ENCODE measurements at regions not wholly inside any gene's neighbourhood (a gene's known extent, or its start where the extent isn't known, plus 50 kb on each side); places are given as distances from the start of the nearest gene placed in this dataset.
A peak's percentile ranks its signal among the peaks of the same experiment; 100 is the strongest.

GRCh38 chr1:87521452-87521851 lies 192.8 kb downstream of the LMO4 start:
- WGBS, 3 donors: 86 to 89% (median 87%) methylated on average over 2 of the region's 2 CpGs
- H3K36me3 ChIP-seq (ENCODE audit: control insufficient read depth in 3 of 3, insufficient read depth in 2 of 3, low read depth in 1 of 3, low read length in 3 of 3): no peaks in the 10 kb centered on the region
- H3K27ac ChIP-seq (ENCODE audit: low read depth in 1 of 3, low read length in 2 of 3): no peak overlapping the region
- no peak overlapping the region for H3K4me3 ChIP-seq (ENCODE audit: low read depth in 1 of 3, low read length in 3 of 3)
- DNase-seq: no peak
- no peak for FAIRE-seq
- H3K4me1 ChIP-seq (ENCODE audit: control insufficient read depth in 3 of 3, insufficient read depth in 2 of 3, low read depth in 1 of 3, low read length in 2 of 3): no peaks in the 10 kb centered on the region
- H3K9me3 ChIP-seq (ENCODE audit: control insufficient read depth in 2 of 2, insufficient read depth in 1 of 2, low read depth in 1 of 2, low read length in 1 of 2): no peaks in the 10 kb centered on the region
- no peaks in the 10 kb centered on the region for H3K27me3 ChIP-seq (ENCODE audit: control insufficient read depth in 3 of 3, insufficient read depth in 3 of 3, low read length in 3 of 3)

- FAIRE-seq (no peak), DNase-seq (no peak)
- Histone ChIP-seq H3K27me3 (ENCODE audit: control insufficient read depth in 3 of 3, insufficient read depth in 3 of 3, low read length in 3 of 3) (no peaks in the 10 kb centered on the region), H3K4me3 (ENCODE audit: low read depth in 1 of 3, low read length in 3 of 3) (no peak overlapping the region), H3K4me1 (ENCODE audit: control insufficient read depth in 3 of 3, insufficient read depth in 2 of 3, low read depth in 1 of 3, low read length in 2 of 3) (no peaks in the 10 kb centered on the region), H3K27ac (ENCODE audit: low read depth in 1 of 3, low read length in 2 of 3) (peak overlapping the region in 1 of 3 donors; percentile 25), H3K9me3 (ENCODE audit: control insufficient read depth in 2 of 2, insufficient read depth in 1 of 2, low read depth in 1 of 2, low read length in 1 of 2) (no peaks in the 10 kb centered on the region), H3K36me3 (ENCODE audit: control insufficient read depth in 3 of 3, insufficient read depth in 2 of 3, low read depth in 1 of 3, low read length in 3 of 3) (no peaks in the 10 kb centered on the region)
- 63 to 95% (median 84%) methylated on average over 3 of the region's 3 CpGs for WGBS, 3 donors
These were observed 194.8 kb downstream of the LMO4 start for GRCh38 chr1:87523466-87523865.

- FAIRE-seq (no peak), DNase-seq (no peak)
- H3K27ac ChIP-seq (ENCODE audit: low read depth in 1 of 3, low read length in 2 of 3): peak overlapping the region in 1 of 3 donors; percentile 25
- no peaks in the 10 kb centered on the region for H3K4me1 ChIP-seq (ENCODE audit: control insufficient read depth in 3 of 3, insufficient read depth in 2 of 3, low read depth in 1 of 3, low read length in 2 of 3)
- H3K27me3 ChIP-seq (ENCODE audit: control insufficient read depth in 3 of 3, insufficient read depth in 3 of 3, low read length in 3 of 3): no peaks in the 10 kb centered on the region
- WGBS, 3 donors: 69 to 88% (median 80%) methylated on average over 14 of the region's 14 CpGs
- H3K36me3 ChIP-seq (ENCODE audit: control insufficient read depth in 3 of 3, insufficient read depth in 2 of 3, low read depth in 1 of 3, low read length in 3 of 3): no peaks in the 10 kb centered on the region
- H3K4me3 ChIP-seq (ENCODE audit: low read depth in 1 of 3, low read length in 3 of 3): no peak overlapping the region
- peaks cover 0 to 1% of the 10 kb centered on the region in 2 donors for H3K9me3 ChIP-seq (ENCODE audit: control insufficient read depth in 2 of 2, insufficient read depth in 1 of 2, low read depth in 1 of 2, low read length in 1 of 2)
These were observed 195.5 kb downstream of the LMO4 start for GRCh38 chr1:87524021-87524754.

- DNase-seq (no peak), FAIRE-seq (no peak)
- H3K27me3 ChIP-seq (ENCODE audit: control insufficient read depth in 3 of 3, insufficient read depth in 3 of 3, low read length in 3 of 3): no peaks in the 10 kb centered on the region
- H3K27ac ChIP-seq (ENCODE audit: low read depth in 1 of 3, low read length in 2 of 3): no peak overlapping the region
- no peaks in the 10 kb centered on the region for H3K4me1 ChIP-seq (ENCODE audit: control insufficient read depth in 3 of 3, insufficient read depth in 2 of 3, low read depth in 1 of 3, low read length in 2 of 3)
- H3K4me3 ChIP-seq (ENCODE audit: low read depth in 1 of 3, low read length in 3 of 3): no peak overlapping the region
- H3K9me3 ChIP-seq (ENCODE audit: control insufficient read depth in 2 of 2, insufficient read depth in 1 of 2, low read depth in 1 of 2, low read length in 1 of 2): peaks cover 0 to 1% of the 10 kb centered on the region in 2 donors
- 93 to 95% (median 94%) methylated on average over 32 to 33 of the region's 33 CpGs for WGBS, 3 donors
- no peaks in the 10 kb centered on the region for H3K36me3 ChIP-seq (ENCODE audit: control insufficient read depth in 3 of 3, insufficient read depth in 2 of 3, low read depth in 1 of 3, low read length in 3 of 3)
These were observed 200.3 kb downstream of the LMO4 start for GRCh38 chr1:87528754-87529517.

GRCh38 chr1:87530042-87530807 lies 201.5 kb downstream of the LMO4 start:
- no peak for FAIRE-seq
- H3K27me3 ChIP-seq (ENCODE audit: control insufficient read depth in 3 of 3, insufficient read depth in 3 of 3, low read length in 3 of 3): no peaks in the 10 kb centered on the region
- H3K27ac ChIP-seq (ENCODE audit: low read depth in 1 of 3, low read length in 2 of 3): no peak overlapping the region
- H3K4me1 ChIP-seq (ENCODE audit: control insufficient read depth in 3 of 3, insufficient read depth in 2 of 3, low read depth in 1 of 3, low read length in 2 of 3): no peaks in the 10 kb centered on the region
- H3K36me3 ChIP-seq (ENCODE audit: control insufficient read depth in 3 of 3, insufficient read depth in 2 of 3, low read depth in 1 of 3, low read length in 3 of 3): no peaks in the 10 kb centered on the region
- H3K4me3 ChIP-seq (ENCODE audit: low read depth in 1 of 3, low read length in 3 of 3): no peak overlapping the region
- H3K9me3 ChIP-seq (ENCODE audit: control insufficient read depth in 2 of 2, insufficient read depth in 1 of 2, low read depth in 1 of 2, low read length in 1 of 2): peaks cover 1 to 2% of the 10 kb centered on the region in 2 donors
- 86 to 93% (median 89%) methylated on average over 7 of the region's 7 CpGs for WGBS, 3 donors
- DNase-seq: no peak

- FAIRE-seq: no peak
- Histone ChIP-seq H3K27ac (ENCODE audit: low read depth in 1 of 3, low read length in 2 of 3) (no peak overlapping the region), H3K4me3 (ENCODE audit: low read depth in 1 of 3, low read length in 3 of 3) (no peak overlapping the region), H3K36me3 (ENCODE audit: control insufficient read depth in 3 of 3, insufficient read depth in 2 of 3, low read depth in 1 of 3, low read length in 3 of 3) (no peaks in the 10 kb centered on the region), H3K4me1 (ENCODE audit: control insufficient read depth in 3 of 3, insufficient read depth in 2 of 3, low read depth in 1 of 3, low read length in 2 of 3) (no peaks in the 10 kb centered on the region), H3K9me3 (ENCODE audit: control insufficient read depth in 2 of 2, insufficient read depth in 1 of 2, low read depth in 1 of 2, low read length in 1 of 2) (peaks cover 0 to 12% of the 10 kb centered on the region in 2 donors), H3K27me3 (ENCODE audit: control insufficient read depth in 3 of 3, insufficient read depth in 3 of 3, low read length in 3 of 3) (no peaks in the 10 kb centered on the region)
- 25 to 54% (median 44%) methylated on average over 1 of the region's 1 CpG for WGBS, 3 donors
- no peak for DNase-seq
These were observed 206.9 kb downstream of the LMO4 start for GRCh38 chr1:87535551-87535950.

- peaks cover 0 to 12% of the 10 kb centered on the region in 2 donors for H3K9me3 ChIP-seq (ENCODE audit: control insufficient read depth in 2 of 2, insufficient read depth in 1 of 2, low read depth in 1 of 2, low read length in 1 of 2)
- no peaks in the 10 kb centered on the region for H3K36me3 ChIP-seq (ENCODE audit: control insufficient read depth in 3 of 3, insufficient read depth in 2 of 3, low read depth in 1 of 3, low read length in 3 of 3)
- H3K27ac ChIP-seq (ENCODE audit: low read depth in 1 of 3, low read length in 2 of 3): no peak overlapping the region
- DNase-seq (no peak), FAIRE-seq (no peak)
- WGBS, 3 donors: 84 to 89% (median 87%) methylated on average over 1 of the region's 1 CpG
- H3K27me3 ChIP-seq (ENCODE audit: control insufficient read depth in 3 of 3, insufficient read depth in 3 of 3, low read length in 3 of 3): no peaks in the 10 kb centered on the region
- H3K4me1 ChIP-seq (ENCODE audit: control insufficient read depth in 3 of 3, insufficient read depth in 2 of 3, low read depth in 1 of 3, low read length in 2 of 3): no peaks in the 10 kb centered on the region
- no peak overlapping the region for H3K4me3 ChIP-seq (ENCODE audit: low read depth in 1 of 3, low read length in 3 of 3)
These were observed 210.5 kb downstream of the LMO4 start for GRCh38 chr1:87539147-87539546.

GRCh38 chr1:87542697-87543096 lies 214.0 kb downstream of the LMO4 start:
- Histone ChIP-seq H3K9me3 (ENCODE audit: control insufficient read depth in 2 of 2, insufficient read depth in 1 of 2, low read depth in 1 of 2, low read length in 1 of 2) (peaks cover 0 to 15% of the 10 kb centered on the region in 2 donors), H3K27me3 (ENCODE audit: control insufficient read depth in 3 of 3, insufficient read depth in 3 of 3, low read length in 3 of 3) (no peaks in the 10 kb centered on the region), H3K27ac (ENCODE audit: low read depth in 1 of 3, low read length in 2 of 3) (no peak overlapping the region), H3K4me3 (ENCODE audit: low read depth in 1 of 3, low read length in 3 of 3) (no peak overlapping the region), H3K36me3 (ENCODE audit: control insufficient read depth in 3 of 3, insufficient read depth in 2 of 3, low read depth in 1 of 3, low read length in 3 of 3) (no peaks in the 10 kb centered on the region), H3K4me1 (ENCODE audit: control insufficient read depth in 3 of 3, insufficient read depth in 2 of 3, low read depth in 1 of 3, low read length in 2 of 3) (no peaks in the 10 kb centered on the region)
- DNase-seq (no peak), FAIRE-seq (no peak)
- WGBS, 3 donors: 94 to 98% (median 97%) methylated on average over 2 of the region's 2 CpGs

All from small intestine (tissue), 7 donors.